ENCODE measurements at regions not wholly inside any gene's neighbourhood (a gene's known extent, or its start where the extent isn't known, plus 50 kb on each side); places are given as distances from the start of the nearest gene placed in this dataset.

GRCh38 chr4:81690871-81691270, 219.2 kb upstream of the RASGEF1B start:
- intact Hi-C loops (cut with micrococcal nuclease; ENCODE audit: unreplicated experiment): no loop called here
- Histone ChIP-seq H3K9me3 (replicated peaks; ENCODE audit: control insufficient read depth, insufficient read depth, low read length) (no peaks in the 10 kb centered on the region), H3K4me3 (no peak overlapping the region), H3K36me3 (ENCODE audit: control insufficient read depth in 2 of 2, insufficient read depth in 2 of 2, low read length in 1 of 2) (no peaks in the 10 kb centered on the region), H4K20me1 (ENCODE audit: control insufficient read depth, insufficient read depth) (no peaks in the 10 kb centered on the region; the same call in 1 of the 2 replicates), H3K27me3 (replicated peaks in 1 of 2; ENCODE audit: control insufficient read depth in 2 of 2, insufficient read depth in 2 of 2, low read length in 1 of 2) (no peaks in the 10 kb centered on the region; a peak in 1 of 4 replicates), H3K27ac (ENCODE audit: control insufficient read depth, insufficient read depth) (no peak overlapping the region), H3K4me1 (ENCODE audit: control insufficient read depth, insufficient read depth, low read length) (no peaks in the 10 kb centered on the region), H2AFZ (ENCODE audit: control insufficient read depth, low read depth, low read length) (no peak overlapping the region), H3K9ac (ENCODE audit: control insufficient read depth, insufficient read depth, low read length) (no peak overlapping the region), H3K79me2 (ENCODE audit: control insufficient read depth, insufficient read depth, low read length) (no peaks in the 10 kb centered on the region), H3K4me2 (ENCODE audit: control insufficient read depth, insufficient read depth) (no peak overlapping the region)
- WGBS (ENCODE audit: insufficient coverage, insufficient replicate concordance, low lambda C conversion rate, missing lambda C conversion rate): 47% methylated on average over 2 of the region's 2 CpGs
- no peak for FAIRE-seq
- ChIA-PET RAD21 (ENCODE audit: unreplicated experiment) (no interaction called here), SMC1A (ENCODE audit: uncharacterized antibody, unreplicated experiment) (no interaction called here), POLR2A (no interaction called here), CTCF (no interaction called here)
- TF ChIP-seq TBL1XR1 (IDR thresholded peaks at IDR 0.05; ENCODE audit: low read depth, low read length): no peak
- no TSS peak for BruUV-seq (replicated peaks)
- DNase-seq (ENCODE audit: low read depth, low spot score): no peak
- in situ Hi-C loops (cut with MboI): no loop called here
- ATAC-seq: no peak

- Histone ChIP-seq H2AFZ (ENCODE audit: control insufficient read depth, low read depth, low read length) (no peak overlapping the region), H3K4me1 (ENCODE audit: control insufficient read depth, insufficient read depth, low read length) (no peaks in the 10 kb centered on the region), H3K27ac (ENCODE audit: control insufficient read depth, insufficient read depth) (no peak overlapping the region), H3K9ac (ENCODE audit: control insufficient read depth, insufficient read depth, low read length) (no peak overlapping the region), H3K79me2 (ENCODE audit: control insufficient read depth, insufficient read depth, low read length) (no peaks in the 10 kb centered on the region), H3K4me2 (ENCODE audit: control insufficient read depth, insufficient read depth) (no peak overlapping the region), H3K9me3 (replicated peaks; ENCODE audit: control insufficient read depth, insufficient read depth, low read length) (no peaks in the 10 kb centered on the region), H3K27me3 (replicated peaks in 1 of 2; ENCODE audit: control insufficient read depth in 2 of 2, insufficient read depth in 2 of 2, low read length in 1 of 2) (no peaks in the 10 kb centered on the region; a peak in 1 of 4 replicates), H3K36me3 (ENCODE audit: control insufficient read depth in 2 of 2, insufficient read depth in 2 of 2, low read length in 1 of 2) (no peaks in the 10 kb centered on the region), H3K4me3 (no peak overlapping the region), H4K20me1 (ENCODE audit: control insufficient read depth, insufficient read depth) (no peaks in the 10 kb centered on the region; the same call in 1 of the 2 replicates)
- ATAC-seq (no peak), FAIRE-seq (no peak), DNase-seq (ENCODE audit: low read depth, low spot score) (no peak)
- 13% methylated on average over 4 of the region's 4 CpGs for WGBS (ENCODE audit: insufficient coverage, insufficient replicate concordance, low lambda C conversion rate, missing lambda C conversion rate)
- RAD21 ChIA-PET (ENCODE audit: unreplicated experiment): interaction anchor here (1.3 to 1.9 kb wide), 2 partner anchors 221 to 222 kb away, joined by 3 to 5 read pairs; no protein-coding TSS in a partner anchor
- BruUV-seq (replicated peaks): no TSS peak
- SMC1A ChIA-PET (ENCODE audit: uncharacterized antibody, unreplicated experiment): interaction anchor here (1.0 to 2.6 kb wide), 4 partner anchors 9 to 221 kb away, joined by 3 to 11 read pairs (median 4); no protein-coding TSS in a partner anchor
- in situ Hi-C loops (cut with MboI): no loop called here
- intact Hi-C loops (cut with micrococcal nuclease; ENCODE audit: unreplicated experiment): no loop called here
- CTCF ChIA-PET: interaction anchor here (1.0 to 1.2 kb wide), 2 partner anchors 10 to 18 kb away, joined by 3 read pairs; no protein-coding TSS in a partner anchor
- POLR2A ChIA-PET: no interaction called here
- TF ChIP-seq IKZF2 (IDR thresholded peaks at IDR 0.05) (no peak), RAD21 (IDR thresholded peaks at IDR 0.05; ENCODE audit: insufficient read depth, low read depth, low read length) (no peak), SREBF1 (IDR thresholded peaks at IDR 0.05; ENCODE audit: low read length) (no peak), NFYA (IDR thresholded peaks at IDR 0.05; ENCODE audit: borderline replicate concordance, low read depth, low read length) (no peak), E2F8 (IDR thresholded peaks at IDR 0.05; ENCODE audit: low read depth, partially characterized antibody) (no peak), ZBTB4 (CRISPR knock-in tag; IDR thresholded peaks at IDR 0.05) (no peak), MTA2 (IDR thresholded peaks at IDR 0.05; ENCODE audit: low read depth) (no peak)
These were observed 216.4 kb upstream of the RASGEF1B start for GRCh38 chr4:81688085-81688484.

Data from GM12878 (cell line).